NCI-H2196 (cell line): ENCODE measurements at regions not wholly inside any gene's neighbourhood (a gene's known extent, or its start where the extent isn't known, plus 50 kb on each side); places are given as distances from the start of the nearest gene placed in this dataset.
A peak's percentile ranks its signal among the peaks of the same experiment; 100 is the strongest.
"Not testable (repeated sequence)": the region's sequence is repeated elsewhere in the genome, so short reads cannot be mapped to it uniquely, and the experiment has no call there.

Source experiments
- DNase-seq: peaks from one replicate; lab custom pipeline; 2025; ENCODE audit not compliant: unreplicated experiment; lab: John Stamatoyannopoulos, UW

DNA sequence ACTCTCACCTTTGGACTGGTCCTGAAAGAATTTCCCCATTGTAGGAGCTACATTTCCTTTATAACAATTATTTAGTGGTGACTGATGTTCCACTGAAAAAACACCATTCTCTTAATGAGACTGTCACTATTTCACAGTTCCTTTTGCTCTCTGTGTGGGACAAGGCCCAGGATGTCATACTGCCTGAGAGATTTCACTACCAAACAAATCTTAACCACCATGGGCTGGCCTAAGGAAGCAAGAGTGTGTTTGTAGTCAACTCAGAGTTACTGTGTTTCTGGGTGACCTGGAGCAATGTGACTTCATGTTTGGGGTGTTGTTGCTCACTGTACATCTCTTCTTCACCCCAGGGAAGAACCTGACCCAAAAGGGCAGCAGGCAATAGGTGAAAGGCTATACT, 50.1 kb upstream of the ZNF608 start:
- DNase-seq, result no peak

DNA sequence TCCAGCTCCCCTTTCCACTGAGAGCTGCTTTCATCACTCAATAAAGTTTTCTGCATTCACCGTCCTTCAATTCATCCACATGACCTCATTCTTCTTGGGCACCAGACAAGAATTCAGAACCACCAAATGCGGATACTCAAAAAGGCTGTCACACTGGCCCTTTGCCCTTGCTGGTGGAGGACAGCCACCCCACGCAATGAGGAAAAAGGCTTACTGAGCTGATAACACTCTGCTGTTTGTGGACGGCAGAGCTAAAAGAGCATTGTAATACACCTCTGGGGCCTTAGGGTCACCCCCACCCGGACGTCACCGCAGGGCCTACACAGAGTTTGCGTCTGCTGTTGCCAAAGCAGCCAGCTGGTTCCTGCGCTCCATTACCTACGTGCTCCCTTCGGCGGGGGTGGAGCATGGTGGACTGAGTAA, 51.2 kb upstream of the ZNF608 start:
- no peak for DNase-seq

DNA sequence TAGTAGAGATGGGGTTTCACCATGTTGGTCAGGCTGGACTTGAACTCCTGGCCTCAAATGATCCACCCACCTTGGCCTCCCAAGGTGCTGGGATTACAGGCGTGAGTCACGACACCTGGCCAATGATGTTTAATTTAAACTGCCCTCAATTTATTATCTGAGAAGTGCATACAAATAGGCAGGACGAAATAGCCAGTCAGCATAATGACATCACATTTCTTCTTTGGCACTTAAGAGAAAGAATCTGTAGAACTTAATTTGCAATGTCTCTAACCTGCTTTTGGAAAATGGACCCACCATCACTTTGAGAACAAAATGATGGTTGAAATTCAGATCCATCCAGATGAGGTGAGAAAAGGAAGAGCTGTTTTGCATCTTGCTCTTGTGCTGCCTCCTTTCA, 52.5 kb upstream of the ZNF608 start:
- no peak for DNase-seq

DNA sequence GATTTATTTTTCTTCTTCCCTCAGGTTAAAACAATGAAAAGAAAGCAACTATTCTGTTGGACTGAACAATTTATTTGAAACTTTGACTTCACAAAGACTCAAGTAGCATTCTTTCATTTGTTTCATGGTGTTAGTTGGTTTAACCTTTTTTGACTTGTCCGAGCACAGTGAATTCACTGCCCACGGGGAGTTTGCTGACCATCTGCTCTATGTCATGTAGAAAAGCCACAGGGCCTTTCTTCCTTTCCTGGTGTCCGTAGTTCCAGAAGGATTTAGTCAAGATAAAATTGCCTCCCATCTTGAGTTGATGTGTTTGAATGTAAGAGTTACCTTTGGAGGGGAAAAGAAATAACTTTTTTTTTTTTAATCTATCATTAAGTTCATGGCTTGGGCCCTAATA, 55.1 kb upstream of the ZNF608 start:
- no peak for DNase-seq

DNA sequence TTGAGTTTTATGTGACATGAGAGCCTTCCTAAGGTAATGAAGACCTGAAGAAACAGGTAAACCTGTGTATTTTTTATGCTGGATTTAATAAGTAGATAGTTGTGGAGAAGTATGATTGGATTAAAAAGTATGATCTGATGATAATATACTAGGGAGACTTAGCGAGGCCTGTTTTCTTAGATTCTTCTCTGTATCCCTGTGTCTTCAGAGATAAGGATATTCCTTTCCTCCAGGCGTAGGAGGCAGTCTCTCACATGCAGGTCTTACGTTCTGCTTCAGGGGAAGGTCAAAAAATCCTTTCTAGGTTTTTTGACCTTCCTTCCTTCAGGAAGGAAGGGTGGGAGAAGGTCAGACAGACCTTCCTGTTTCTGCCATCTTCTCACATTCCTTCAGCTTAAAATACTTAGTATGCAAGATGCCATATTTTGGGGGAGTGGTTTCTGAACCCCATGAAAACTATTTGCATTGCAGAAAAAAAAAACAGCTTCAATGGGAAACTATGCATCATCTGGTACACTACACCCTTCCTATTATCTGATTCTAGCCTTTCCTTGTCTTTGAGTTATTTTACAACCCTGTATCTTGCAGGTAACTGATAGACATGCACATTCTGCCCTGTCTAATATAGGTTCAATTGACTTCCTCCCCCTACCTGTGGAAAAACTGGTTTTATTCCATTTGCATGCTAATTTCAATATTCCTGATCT, 57.3 kb upstream of the ZNF608 start:
- DNase-seq, result no peak

DNA sequence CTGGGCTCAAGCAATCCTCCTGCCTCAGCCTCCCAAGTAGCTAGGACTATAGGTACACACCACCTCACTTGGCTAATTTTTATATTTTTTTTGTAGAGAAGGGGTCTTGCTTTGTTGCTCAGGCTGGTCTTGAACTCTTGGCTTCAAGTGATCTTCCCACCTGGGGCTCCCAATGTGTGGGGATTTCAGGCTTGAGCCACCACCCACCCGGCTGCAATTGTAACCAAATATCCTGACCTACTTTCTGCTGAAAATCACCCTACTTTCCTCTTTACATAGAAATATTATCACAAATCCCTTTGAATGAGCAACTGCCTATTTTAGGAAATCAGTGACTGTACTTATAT, 59.6 kb upstream of the ZNF608 start:
- no peak for DNase-seq

DNA sequence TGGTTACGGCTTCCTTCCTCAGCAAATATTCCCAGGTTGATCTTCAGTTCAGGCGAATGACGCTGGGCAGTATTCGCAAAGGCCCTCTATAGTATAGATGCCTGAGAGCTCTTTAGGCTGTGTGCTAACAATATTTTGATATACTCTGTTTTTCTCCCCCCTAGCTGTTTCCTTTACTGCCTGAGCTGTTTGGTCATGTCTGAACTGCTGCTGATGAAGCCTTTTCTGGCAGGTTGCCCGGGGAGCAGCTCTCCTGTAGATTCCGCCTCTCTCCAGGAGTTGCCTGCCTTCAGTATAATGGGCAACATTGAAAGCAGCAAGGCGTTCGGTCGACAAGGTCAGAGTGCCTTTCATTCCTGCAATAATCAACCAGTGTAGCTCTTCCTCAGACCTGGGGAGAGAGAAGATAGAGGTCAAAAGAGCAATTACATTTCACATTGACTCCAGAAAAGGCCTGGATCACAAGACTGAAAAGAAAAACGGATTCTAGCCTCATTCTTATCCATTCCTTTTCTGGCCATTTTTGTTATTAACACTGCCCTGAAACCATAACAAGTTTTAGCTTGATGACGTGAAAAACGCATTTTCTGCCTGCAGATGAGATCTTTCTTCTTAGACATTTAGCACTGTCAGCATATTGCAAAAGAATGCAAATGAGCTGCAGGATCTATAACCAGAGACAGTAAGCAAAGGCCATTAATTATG, 60.1 kb upstream of the ZNF608 start:
- peak; percentile 83 for DNase-seq

DNA sequence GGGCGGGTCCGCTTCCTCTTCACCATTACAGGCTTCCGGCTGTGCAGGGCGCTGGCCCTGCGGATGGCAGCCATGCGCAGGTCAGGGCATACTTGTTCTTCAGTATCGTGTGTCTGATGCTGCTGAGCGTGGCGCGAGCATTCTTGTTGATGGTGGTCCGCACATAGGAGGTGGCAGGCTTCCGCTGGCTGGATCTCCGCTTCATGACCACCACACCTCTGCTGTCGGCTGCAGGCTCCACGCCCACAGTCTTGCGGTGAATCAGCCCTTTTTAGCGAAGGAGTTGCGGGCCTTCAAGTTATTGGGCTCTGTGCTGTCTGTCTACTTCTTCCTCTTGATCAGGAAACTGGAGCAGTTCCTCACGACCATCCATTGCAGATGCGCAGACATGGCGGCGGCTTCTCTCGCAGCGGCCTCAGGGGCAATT, 62.4 kb upstream of the ZNF608 start:
- no peak for DNase-seq

DNA sequence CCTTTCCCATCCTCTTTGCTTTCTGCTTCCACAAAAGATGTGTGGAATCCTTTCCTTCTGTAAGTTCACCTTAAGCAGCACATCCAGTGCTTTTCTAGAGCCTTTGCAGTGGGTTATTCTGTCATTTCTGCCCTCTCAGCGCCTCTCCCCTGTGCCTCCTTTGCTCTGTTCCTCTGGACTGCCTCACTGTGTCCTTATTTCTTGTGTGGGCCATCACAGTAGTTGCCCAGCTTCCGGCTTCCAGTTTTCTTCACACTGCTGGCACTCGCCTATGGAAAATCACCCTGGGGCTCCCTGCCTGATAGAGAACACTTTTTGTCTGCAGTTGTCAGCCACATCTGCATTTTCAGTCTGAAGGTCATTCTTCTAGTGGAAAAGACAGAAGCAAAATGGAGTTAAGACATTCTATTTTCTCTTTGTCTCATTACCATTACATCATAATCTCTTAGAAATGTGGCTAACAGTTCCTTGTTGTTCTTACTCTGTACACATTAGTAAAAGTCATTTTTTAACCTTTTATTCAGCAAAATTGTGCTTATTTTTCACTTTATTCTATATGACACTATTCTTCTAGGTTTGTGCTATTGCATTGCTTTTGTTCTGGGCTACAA, 64.1 kb upstream of the ZNF608 start:
- no peak for DNase-seq

DNA sequence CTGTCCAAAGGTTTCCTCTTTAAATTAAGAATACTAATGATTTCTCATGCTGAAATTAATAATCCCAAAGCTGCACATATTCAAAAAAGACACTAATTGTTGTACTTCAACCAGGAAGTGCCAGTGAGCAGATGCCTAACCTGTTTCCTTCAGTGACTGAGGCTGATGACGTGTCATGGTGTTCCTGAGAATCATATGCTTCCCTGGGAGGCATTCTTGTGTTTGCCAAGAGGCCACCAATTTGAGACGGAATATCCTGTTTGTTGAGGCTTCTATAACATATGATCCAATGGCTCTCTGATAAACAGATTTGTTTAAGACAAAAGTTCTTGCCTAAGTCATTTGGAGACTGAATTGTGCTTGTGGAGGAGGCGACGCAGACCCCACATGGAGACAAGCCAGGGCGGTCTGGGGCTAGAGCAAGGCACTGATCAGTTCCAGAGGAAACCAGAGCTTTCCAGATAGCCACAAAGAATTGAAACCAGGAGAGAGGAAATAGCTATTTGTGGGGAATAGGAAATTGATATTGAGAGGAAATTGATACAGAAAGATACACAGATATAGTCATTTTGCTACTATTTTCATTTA, 66.4 kb upstream of the ZNF608 start:
- DNase-seq, result peak; percentile 21

DNA sequence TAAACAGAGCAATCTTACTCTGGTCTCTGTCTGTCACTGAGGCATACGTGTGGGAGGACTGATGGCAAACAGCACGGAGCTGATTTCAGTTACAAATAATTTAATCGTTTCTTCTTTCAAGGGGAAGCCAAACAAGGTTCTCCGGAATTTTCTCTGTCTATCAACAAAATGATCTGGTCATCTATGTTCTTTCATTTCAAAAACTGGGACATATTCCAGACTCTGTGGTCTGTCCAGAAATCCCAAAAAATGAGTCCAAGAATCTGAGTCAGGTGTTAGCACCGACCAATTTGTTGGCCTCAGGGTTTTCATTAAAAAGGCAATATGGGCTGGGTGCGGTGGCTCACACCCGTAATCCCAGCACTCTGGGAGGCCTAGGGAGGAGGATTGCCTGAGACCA, 69.9 kb upstream of the ZNF608 start:
- no peak for DNase-seq

DNA sequence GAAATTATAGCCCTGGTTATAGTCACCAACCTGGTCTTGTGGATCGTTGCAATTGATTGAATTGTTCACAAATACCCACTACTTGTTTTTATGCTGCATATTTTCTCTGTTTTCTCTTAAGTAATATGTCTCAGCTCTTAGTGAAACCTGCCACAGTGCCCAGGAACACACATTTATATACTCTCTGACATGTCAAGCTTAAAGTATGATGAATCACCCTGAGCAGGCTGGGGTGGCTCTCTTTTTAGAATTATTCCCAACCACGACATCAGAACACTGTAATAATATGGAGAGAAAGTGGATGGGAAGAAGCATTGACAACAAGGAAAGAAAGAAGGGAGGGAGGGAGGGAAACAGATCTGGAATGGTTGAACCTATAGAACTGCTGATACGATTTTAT, 72.8 kb upstream of the ZNF608 start:
- DNase-seq, result no peak

DNA sequence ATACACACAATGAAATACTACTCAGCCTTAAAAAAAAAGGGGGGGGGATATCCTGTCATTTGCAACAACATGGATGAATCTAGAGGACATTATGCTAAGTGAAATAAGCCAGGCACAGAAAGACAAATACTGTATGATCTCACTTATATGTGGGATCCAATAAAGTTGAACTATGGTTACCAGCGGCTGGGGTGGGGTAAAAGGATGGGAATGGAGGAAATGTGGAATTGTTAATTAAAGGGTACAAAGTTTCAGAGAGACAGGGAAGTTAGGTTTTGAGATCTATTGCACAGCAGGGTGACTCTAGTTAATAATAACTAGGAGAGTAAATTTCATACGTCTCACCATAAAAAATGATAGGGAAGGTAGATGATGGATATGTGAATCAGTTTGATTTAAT, 76.2 kb upstream of the ZNF608 start:
- DNase-seq, result no peak

DNA sequence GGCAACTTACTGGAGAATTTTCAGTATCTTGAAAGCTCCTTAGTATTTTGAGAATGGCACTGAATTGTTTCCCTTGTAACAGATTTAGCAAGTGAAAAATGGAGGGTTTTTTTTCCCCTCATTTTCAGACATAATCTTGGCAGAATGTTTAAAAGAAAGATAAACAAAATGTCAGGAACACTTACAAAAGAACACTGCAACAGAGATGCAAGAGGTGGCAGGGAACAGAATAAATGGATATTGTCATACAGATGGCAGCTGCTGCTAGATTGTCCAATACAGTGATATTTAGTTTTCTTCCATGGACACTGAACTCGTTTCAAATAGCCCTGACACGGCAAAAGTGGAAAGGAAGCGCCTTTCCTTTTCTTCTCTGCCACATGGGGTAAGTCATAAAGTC, 76.9 kb upstream of the ZNF608 start:
- no peak for DNase-seq

DNA sequence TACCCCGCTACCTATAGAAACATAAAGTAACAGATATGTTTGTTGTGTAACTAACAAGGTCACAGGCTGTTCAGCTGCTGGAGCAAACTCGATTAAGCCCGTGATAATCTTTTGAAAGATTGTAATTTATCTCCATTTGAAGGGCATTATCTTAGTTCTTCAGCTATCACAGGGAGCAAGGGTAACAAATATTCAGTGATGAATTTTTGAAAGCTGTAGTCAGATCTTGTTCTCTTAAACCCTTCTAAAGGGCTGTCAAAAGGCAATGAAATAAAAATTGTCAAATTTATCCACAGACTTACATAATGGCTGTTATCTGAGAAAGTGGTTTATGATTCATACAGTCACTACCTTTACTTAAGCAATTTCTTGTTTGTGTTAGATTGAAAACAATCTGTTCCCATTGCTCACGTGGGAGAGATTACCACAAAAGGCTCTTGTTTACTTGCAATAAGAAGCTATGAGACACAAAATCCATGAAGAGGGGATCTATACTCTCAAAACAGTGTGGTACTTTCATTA, 78.3 kb upstream of the ZNF608 start:
- DNase-seq, result no peak

DNA sequence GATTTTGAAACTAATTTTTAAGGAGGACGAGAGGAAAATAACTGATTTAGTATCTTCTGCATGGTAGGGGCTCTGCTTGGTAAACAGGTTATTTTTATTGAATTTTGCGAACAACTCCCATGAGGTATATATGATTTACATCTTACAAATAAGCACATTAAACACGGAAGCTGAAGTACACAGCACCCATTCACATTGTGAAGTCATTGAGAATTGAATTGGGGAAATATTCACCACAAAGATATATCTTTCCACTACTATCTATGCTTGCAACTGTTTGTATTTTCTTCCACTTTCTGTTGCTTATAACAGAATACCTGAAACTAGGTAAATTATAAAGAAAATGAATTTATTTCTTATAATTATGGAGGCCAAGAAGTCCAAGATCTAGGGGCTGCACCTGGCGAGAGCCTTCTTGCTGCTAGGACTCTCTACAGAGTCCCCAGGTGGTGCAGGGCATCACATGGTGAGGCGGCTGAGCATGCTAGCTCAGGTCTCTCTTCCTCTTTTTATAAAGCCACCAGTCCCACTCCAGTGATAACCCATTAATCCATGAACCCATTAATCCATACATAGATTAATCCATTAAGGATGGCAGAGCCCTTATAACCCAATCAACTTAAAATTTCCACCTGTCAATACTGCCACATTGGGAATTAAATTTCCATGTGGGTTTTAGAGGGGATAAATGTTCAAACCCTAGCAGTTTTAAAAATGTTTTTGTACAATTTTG, 79.0 kb upstream of the ZNF608 start:
- DNase-seq, result no peak

DNA sequence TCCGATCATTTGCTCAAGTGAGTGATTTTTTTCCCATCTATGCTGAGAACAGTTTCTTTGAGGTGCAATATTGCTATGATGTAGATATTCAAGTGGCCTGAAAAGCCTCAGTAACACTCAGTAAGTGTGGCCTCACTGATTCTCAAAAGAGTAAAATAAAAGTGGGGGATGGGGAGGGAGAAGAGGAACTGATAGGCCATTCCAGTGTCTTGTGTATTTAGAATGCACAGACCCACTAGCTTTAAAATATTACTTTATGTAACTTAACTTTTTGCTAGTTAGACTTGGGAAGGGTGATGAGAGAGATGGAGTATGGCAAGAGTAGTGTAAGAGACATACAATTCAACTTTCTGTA, 79.5 kb upstream of the ZNF608 start:
- no peak for DNase-seq

DNA sequence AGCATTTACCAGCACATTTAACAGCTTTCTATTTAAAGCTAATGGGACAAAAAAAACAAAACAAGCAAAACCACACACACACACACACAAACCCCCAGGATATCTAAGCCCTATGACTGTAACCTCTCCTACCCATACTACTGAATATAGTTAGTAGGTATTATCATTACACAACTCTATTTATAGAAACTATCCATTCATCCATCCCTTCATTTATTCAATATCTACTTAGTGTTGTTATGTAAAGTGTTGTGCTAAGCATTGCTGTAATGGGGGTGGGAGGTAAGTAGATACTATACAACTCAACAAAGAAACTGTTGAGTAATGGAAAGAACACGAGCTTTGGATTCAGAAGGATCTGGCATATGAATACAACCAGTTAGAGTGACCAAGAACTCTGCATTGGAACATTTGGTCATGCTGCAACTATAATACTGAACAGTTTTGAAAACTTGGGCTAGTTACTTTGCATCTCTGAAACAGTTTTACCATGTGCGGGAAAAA, 82.3 kb upstream of the ZNF608 start:
- no peak for DNase-seq

DNA sequence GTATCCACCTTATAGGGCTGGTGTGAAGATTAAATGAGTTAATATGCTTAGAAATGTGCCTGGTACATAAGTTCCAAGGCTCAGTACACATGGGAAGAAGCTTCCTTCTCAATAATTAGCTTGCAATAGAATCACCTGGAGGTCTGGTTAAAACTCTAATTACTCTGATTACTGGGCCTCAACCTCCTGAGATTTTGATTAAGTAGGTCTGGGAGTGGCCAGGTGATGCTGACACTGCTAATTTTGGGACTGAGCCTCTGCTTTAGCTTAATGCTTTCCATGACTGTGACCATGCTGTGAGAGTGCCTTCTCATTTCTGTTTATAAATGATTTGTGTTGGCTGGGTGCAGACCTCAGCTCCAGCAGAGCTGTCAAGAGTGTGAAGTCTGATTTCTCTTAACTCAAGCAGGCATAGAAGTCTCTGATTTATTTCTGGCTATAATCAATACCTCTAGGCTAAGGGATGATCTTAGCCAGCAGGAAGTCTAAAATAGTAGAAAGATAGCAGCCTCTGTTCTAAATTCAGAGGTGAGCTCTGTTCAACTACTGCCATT, 85.3 kb upstream of the ZNF608 start:
- no peak for DNase-seq

DNA sequence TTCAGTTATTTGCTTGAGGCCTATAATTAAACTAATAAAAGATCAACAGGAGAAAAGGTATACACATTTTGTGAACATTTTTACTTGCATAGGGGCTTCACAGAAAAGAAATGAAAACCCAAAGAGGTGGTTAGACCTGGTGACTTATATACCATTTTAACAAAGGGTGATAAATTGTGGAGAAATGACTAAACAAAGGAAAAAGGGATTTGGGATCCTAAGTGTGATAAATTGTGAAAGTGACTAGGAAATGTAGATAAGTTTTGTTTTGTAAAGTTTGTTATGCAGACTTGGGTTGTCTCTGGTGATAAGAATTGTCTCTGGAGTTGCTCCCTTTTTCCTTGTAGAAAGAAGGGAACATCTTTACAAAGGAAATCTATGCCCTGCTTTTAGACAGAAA, 86.1 kb upstream of the ZNF608 start:
- DNase-seq, result no peak

DNA sequence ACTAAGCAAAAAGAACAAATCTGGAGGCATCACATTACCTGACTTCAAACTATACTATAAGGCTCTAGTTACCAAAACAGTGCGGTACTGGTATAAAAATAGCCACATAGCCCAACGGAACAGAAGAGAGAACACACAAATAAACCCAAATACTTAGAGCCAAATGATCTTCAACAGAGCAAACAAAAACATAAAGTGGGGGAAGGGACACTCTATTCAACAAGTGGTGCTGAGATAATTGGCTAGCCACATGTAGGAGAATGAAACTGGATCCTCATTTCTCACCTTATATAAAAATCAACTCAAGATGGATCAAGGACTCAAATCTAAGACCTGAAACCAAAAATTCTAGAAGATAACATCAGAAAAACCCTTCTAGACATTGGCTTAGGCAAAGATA, 89.9 kb upstream of the ZNF608 start:
- not testable (repeated sequence) for DNase-seq
